OCI-LY7 (cell line): ENCODE measurements at regions not wholly inside any gene's neighbourhood (a gene's known extent, or its start where the extent isn't known, plus 50 kb on each side); places are given as distances from the start of the nearest gene placed in this dataset.

ENCODE experiments used
- BruUV-seq: library from RNA; stranded (reverse); fragments of 400-500 nt; replicated peaks from 2 replicates; lab custom pipeline; 2021; lab: Mats Ljungman, UMichigan
- CTCF ChIA-PET: fragments of 300-600 bp; sonication (Branson Sonifier 250); formaldehyde crosslinking; loops from one replicate; lab custom pipeline; 2022; ENCODE audit warnings: antibody characterized with exemption; ENCODE audit not compliant: unreplicated experiment; lab: Charles Lee
- POLR2A ChIA-PET: fragments of 300-600 bp; sonication (Branson Sonifier 250); formaldehyde crosslinking; loops from one replicate; lab custom pipeline; 2022; ENCODE audit warnings: antibody characterized with exemption; lab: Charles Lee
- DNase-seq: peaks from one replicate; pipeline ENCODE4 v3.0.0-alpha.2; 2015; ENCODE audit warnings: low spot score
- H2AFZ ChIP-seq: fragments of 200-600 bp; sonication (generic), shearing (Covaris generic); 2 replicates; pipeline ENCODE4 v1.6.1; 2014; ENCODE audit warnings: mild to moderate bottlenecking, antibody characterized with exemption, low read length, moderate library complexity
- H3K27ac ChIP-seq: fragments of 200-600 bp; sonication (generic); 2 replicates; pipeline ENCODE4 v1.5.1; 2014; ENCODE audit warnings: mixed run types, low read depth, mild to moderate bottlenecking, moderate library complexity, low read length, inconsistent platforms; ENCODE audit not compliant: poor library complexity, severe bottlenecking
- H3K36me3 ChIP-seq: fragments of 200-600 bp; sonication (generic); 2 replicates; pipeline ENCODE4 v1.6.1; 2014; ENCODE audit warnings: mild to moderate bottlenecking, antibody characterized with exemption, low read length, moderate library complexity, mixed read lengths; ENCODE audit not compliant: insufficient read depth
- H3K4me1 ChIP-seq: fragments of 200-600 bp; sonication (generic); 2 replicates; pipeline ENCODE4 v1.5.1; 2014; ENCODE audit warnings: mild to moderate bottlenecking, low read length; ENCODE audit not compliant: insufficient read depth, poor library complexity, severe bottlenecking
- H3K4me2 ChIP-seq: fragments of 200-600 bp; sonication (generic); 2 replicates; pipeline ENCODE4 v1.6.1; 2014; ENCODE audit warnings: mild to moderate bottlenecking, low read length
- H3K4me3 ChIP-seq: fragments of 200-600 bp; sonication (generic); 2 replicates; pipeline ENCODE4 v1.5.1; 2014; ENCODE audit warnings: mild to moderate bottlenecking, low read depth, low read length; ENCODE audit not compliant: poor library complexity, severe bottlenecking
- H3K79me2 ChIP-seq: fragments of 200-600 bp; sonication (generic); 2 replicates; pipeline ENCODE4 v1.6.1; 2016; ENCODE audit warnings: low read depth, mild to moderate bottlenecking, low read length, moderate library complexity, mixed read lengths; ENCODE audit not compliant: insufficient read depth
- H3K9me2 ChIP-seq: fragments of 200-600 bp; sonication (generic); 2 replicates; pipeline ENCODE4 v1.6.1; 2016; ENCODE audit warnings: mild to moderate bottlenecking, low read length, mixed read lengths; ENCODE audit not compliant: insufficient read depth
- H3K9me3 ChIP-seq: fragments of 200-600 bp; sonication (generic); 2 replicates; pipeline ENCODE4 v1.6.1; 2014; ENCODE audit warnings: mild to moderate bottlenecking, mixed run types, low read length, mixed read lengths
- H4K20me1 ChIP-seq: fragments of 200-600 bp; sonication (generic); 2 replicates; pipeline ENCODE4 v1.6.1; 2014; ENCODE audit warnings: mild to moderate bottlenecking, antibody characterized with exemption, low read length, moderate library complexity, mixed read lengths; ENCODE audit not compliant: insufficient read depth
- EZH2phosphoT487 ChIP-seq: fragments of 200-600 bp; sonication (generic); IDR thresholded peaks from 2 replicates; pipeline ENCODE4 v1.6.1; 2018; ENCODE audit warnings: low read depth, borderline replicate concordance, mild to moderate bottlenecking, mixed run types, antibody characterized with exemption, low read length, moderate library complexity, mixed read lengths
- intact Hi-C: fragments of 100-400 bp; cut with micrococcal nuclease; formaldehyde crosslinking; loops from one replicate; pipeline ENCODE4 v1.10.0; 2022; ENCODE audit not compliant: unreplicated experiment
- TF ChIP-seq, protein P1 (sequence below): fragments of 200-600 bp; sonication (generic); conservative IDR thresholded peaks from 2 replicates; pipeline ENCODE4 v1.5.1; 2014; ENCODE audit warnings: mild to moderate bottlenecking, antibody characterized with exemption, low read length, moderate library complexity, mixed read lengths

DNA sequence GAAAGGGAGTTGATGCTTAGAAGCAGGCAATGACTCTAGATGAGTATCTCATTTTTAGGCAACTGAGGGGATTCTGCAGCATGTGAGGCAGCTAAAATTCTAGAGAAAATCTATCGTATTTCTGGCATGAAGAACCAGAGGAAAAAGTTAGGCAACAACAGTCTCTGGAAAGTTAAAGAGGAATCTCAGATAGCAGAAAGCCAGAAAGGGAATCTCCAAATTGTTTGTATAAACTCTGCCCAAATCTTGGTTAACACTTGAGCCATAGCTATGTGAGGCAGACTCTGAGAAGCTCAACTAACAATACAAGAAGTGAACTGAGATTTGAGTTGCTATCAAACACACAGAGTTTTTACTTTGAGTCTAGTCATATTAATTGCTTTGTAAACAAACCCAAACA is 215.8 kb upstream of the FZD8 start:
- H3K9me3 ChIP-seq, result no peaks in the 10 kb centered on the region
- BruUV-seq, result no TSS peak
- H3K9me2 ChIP-seq, result no peaks in the 10 kb centered on the region
- H3K4me1 ChIP-seq, result no peaks in the 10 kb centered on the region
- H3K36me3 ChIP-seq, result no peaks in the 10 kb centered on the region
- POLR2A ChIA-PET, result interaction anchor here (0.5 kb wide), 1 partner anchor 9 kb away, joined by 6 read pairs; no protein-coding TSS in a partner anchor
- TF ChIP-seq EZH2phosphoT487, result no peak
- TF ChIP-seq, protein P1, sequence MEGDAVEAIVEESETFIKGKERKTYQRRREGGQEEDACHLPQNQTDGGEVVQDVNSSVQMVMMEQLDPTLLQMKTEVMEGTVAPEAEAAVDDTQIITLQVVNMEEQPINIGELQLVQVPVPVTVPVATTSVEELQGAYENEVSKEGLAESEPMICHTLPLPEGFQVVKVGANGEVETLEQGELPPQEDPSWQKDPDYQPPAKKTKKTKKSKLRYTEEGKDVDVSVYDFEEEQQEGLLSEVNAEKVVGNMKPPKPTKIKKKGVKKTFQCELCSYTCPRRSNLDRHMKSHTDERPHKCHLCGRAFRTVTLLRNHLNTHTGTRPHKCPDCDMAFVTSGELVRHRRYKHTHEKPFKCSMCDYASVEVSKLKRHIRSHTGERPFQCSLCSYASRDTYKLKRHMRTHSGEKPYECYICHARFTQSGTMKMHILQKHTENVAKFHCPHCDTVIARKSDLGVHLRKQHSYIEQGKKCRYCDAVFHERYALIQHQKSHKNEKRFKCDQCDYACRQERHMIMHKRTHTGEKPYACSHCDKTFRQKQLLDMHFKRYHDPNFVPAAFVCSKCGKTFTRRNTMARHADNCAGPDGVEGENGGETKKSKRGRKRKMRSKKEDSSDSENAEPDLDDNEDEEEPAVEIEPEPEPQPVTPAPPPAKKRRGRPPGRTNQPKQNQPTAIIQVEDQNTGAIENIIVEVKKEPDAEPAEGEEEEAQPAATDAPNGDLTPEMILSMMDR, result no peak
- CTCF ChIA-PET, result no interaction called here
- H3K4me3 ChIP-seq, result no peak overlapping the region
- no peaks in the 10 kb centered on the region for H3K79me2 ChIP-seq
- intact Hi-C loops, result no loop called here
- H4K20me1 ChIP-seq, result no peaks in the 10 kb centered on the region
- DNase-seq, result no peak
- no peak overlapping the region for H3K4me2 ChIP-seq
- H3K27ac ChIP-seq, result no peak overlapping the region
- H2AFZ ChIP-seq, result no peak overlapping the region

- ChIA-PET POLR2A (interaction anchor here (0.7 kb wide), 1 partner anchor 897 kb away, joined by 3 read pairs; no protein-coding TSS in a partner anchor), CTCF (no interaction called here)
- Histone ChIP-seq H3K36me3 (no peaks in the 10 kb centered on the region), H3K27ac (no peak overlapping the region), H3K4me3 (no peak overlapping the region), H3K79me2 (no peaks in the 10 kb centered on the region), H3K4me1 (no peaks in the 10 kb centered on the region), H2AFZ (no peak overlapping the region), H3K9me2 (no peaks in the 10 kb centered on the region), H3K9me3 (no peaks in the 10 kb centered on the region), H4K20me1 (no peaks in the 10 kb centered on the region), H3K4me2 (no peak overlapping the region)
- DNase-seq, result no peak
- TF ChIP-seq, protein P1, result no peak
- no peak for TF ChIP-seq EZH2phosphoT487
- intact Hi-C loops, result loop anchor here (2.0 kb wide), 1 partner anchor 13 kb away; no protein-coding TSS in a partner anchor
- no TSS peak for BruUV-seq
Observed at GRCh38 chr10:35855155-35855947, 213.3 kb upstream of the FZD8 start.

- Histone ChIP-seq H3K4me2 (no peak overlapping the region), H3K4me3 (no peak overlapping the region), H3K36me3 (no peaks in the 10 kb centered on the region), H3K79me2 (no peaks in the 10 kb centered on the region), H4K20me1 (no peaks in the 10 kb centered on the region), H3K27ac (no peak overlapping the region), H3K4me1 (no peaks in the 10 kb centered on the region), H3K9me2 (no peaks in the 10 kb centered on the region), H2AFZ (no peak overlapping the region), H3K9me3 (no peaks in the 10 kb centered on the region)
- TF ChIP-seq, protein P1, result no peak
- no peak for TF ChIP-seq EZH2phosphoT487
- ChIA-PET POLR2A (no interaction called here), CTCF (no interaction called here)
- DNase-seq, result no peak
- intact Hi-C loops, result loop anchor here (2.0 kb wide), 1 partner anchor 14 kb away; no protein-coding TSS in a partner anchor
- no TSS peak for BruUV-seq
Observed at GRCh38 chr10:35854661-35855060, 212.6 kb upstream of the FZD8 start.
